NCI-H146 treated with DMSO at 0.1 percent for 48 hours (cell line): ENCODE measurements at regions not wholly inside any gene's neighbourhood (a gene's known extent, or its start where the extent isn't known, plus 50 kb on each side); places are given as distances from the start of the nearest gene placed in this dataset.

Source experiments
- DNase-seq: peaks from one replicate; lab custom pipeline; 2025; ENCODE audit not compliant: unreplicated experiment; lab: John Stamatoyannopoulos, UW

- no peak for DNase-seq
These were observed 64.7 kb downstream of the ARRDC4 start for GRCh38 chr15:98025237-98025636.

- DNase-seq: no peak
These were observed 74.2 kb downstream of the ARRDC4 start for GRCh38 chr15:98034731-98035130.

- no peak for DNase-seq
These were observed 74.6 kb downstream of the ARRDC4 start for GRCh38 chr15:98035134-98035533.

GRCh38 chr15:98035577-98036010 is 75.1 kb downstream of the ARRDC4 start:
- DNase-seq: no peak

- DNase-seq: no peak
These were observed 79.1 kb downstream of the ARRDC4 start for GRCh38 chr15:98039596-98039995.

- DNase-seq: no peak
These were observed 79.6 kb downstream of the ARRDC4 start for GRCh38 chr15:98040146-98040545.

- DNase-seq: no peak
These were observed 82.9 kb downstream of the ARRDC4 start for GRCh38 chr15:98043160-98044014.

GRCh38 chr15:98051734-98052133 is 91.2 kb downstream of the ARRDC4 start:
- no peak for DNase-seq

- DNase-seq: no peak
These were observed 97.0 kb downstream of the ARRDC4 start for GRCh38 chr15:98057453-98057852.

- DNase-seq: no peak
These were observed 102.4 kb downstream of the ARRDC4 start for GRCh38 chr15:98062869-98063268.

- DNase-seq: no peak
These were observed 102.8 kb downstream of the ARRDC4 start for GRCh38 chr15:98063315-98063714.

- DNase-seq: no peak
These were observed 103.4 kb downstream of the ARRDC4 start for GRCh38 chr15:98063871-98064270.

- no peak for DNase-seq
These were observed 106.8 kb downstream of the ARRDC4 start for GRCh38 chr15:98067339-98067738.

GRCh38 chr15:98069256-98069655 is 108.8 kb downstream of the ARRDC4 start:
- no peak for DNase-seq

GRCh38 chr15:98070137-98070536 is 109.6 kb downstream of the ARRDC4 start:
- no peak for DNase-seq

- DNase-seq: no peak
These were observed 111.3 kb downstream of the ARRDC4 start for GRCh38 chr15:98071786-98072185.

GRCh38 chr15:98075441-98075840 is 114.9 kb downstream of the ARRDC4 start:
- DNase-seq: no peak

- DNase-seq: no peak
These were observed 115.7 kb downstream of the ARRDC4 start for GRCh38 chr15:98076021-98076816.

GRCh38 chr15:98077186-98077585 is 116.7 kb downstream of the ARRDC4 start:
- no peak for DNase-seq

- DNase-seq: peak; percentile 70
These were observed 120.3 kb downstream of the ARRDC4 start for GRCh38 chr15:98080791-98081190.

- peak; percentile 32 for DNase-seq
These were observed 122.9 kb downstream of the ARRDC4 start for GRCh38 chr15:98083203-98083910.
